ENCODE measurements at regions not wholly inside any gene's neighbourhood (a gene's known extent, or its start where the extent isn't known, plus 50 kb on each side); places are given as distances from the start of the nearest gene placed in this dataset.

GRCh38 chr14:22036541-22037239 is 363.1 kb upstream of the OR4E1 start:
- H3K27me3 ChIP-seq (ENCODE audit: control insufficient read depth, insufficient read depth, low read length): no peaks in the 10 kb centered on the region
- no peak overlapping the region for H3K4me3 ChIP-seq (ENCODE audit: low read depth in 2 of 2, low read length in 2 of 2)
- H3K9me3 ChIP-seq (ENCODE audit: control insufficient read depth, insufficient read depth, low read depth, low read length): no peaks in the 10 kb centered on the region
- H3K27ac ChIP-seq (ENCODE audit: low read length): no peak overlapping the region
- DNase-seq (ENCODE audit: low read depth, low spot score): no peak
- no peak for ATAC-seq
- CTCF ChIA-PET: no interaction called here
- in situ Hi-C loops (cut with HindIII; ENCODE audit: low pct_unique_long_range_greater_than_20kb, low sequenced_read_pairs) (no loop called here), intact Hi-C loops (cut with micrococcal nuclease; ENCODE audit: unreplicated experiment) (no loop called here)
- BruUV-seq (replicated peaks): no TSS peak
- TF ChIP-seq POLR2AphosphoS5 (IDR thresholded peaks at IDR 0.05; ENCODE audit: low read depth, low read length): no peak
- no peak for TF ChIP-seq TCF7L2 (IDR thresholded peaks at IDR 0.05; ENCODE audit: low read depth, low read length)
- TF ChIP-seq SIN3A (IDR thresholded peaks at IDR 0.05; ENCODE audit: borderline replicate concordance, insufficient read depth, low read depth, low read length): no peak
- no peak for TF ChIP-seq REST (IDR thresholded peaks at IDR 0.05; ENCODE audit: insufficient read depth in 1 of 2, low read depth in 2 of 2, low read length in 1 of 2)
- TF ChIP-seq CTCF (IDR thresholded peaks at IDR 0.05): no peak
- POLR2A ChIA-PET: no interaction called here
- H3K36me3 ChIP-seq (ENCODE audit: control insufficient read depth, insufficient read depth, low read length): no peaks in the 10 kb centered on the region
- H3K4me1 ChIP-seq (ENCODE audit: control insufficient read depth, insufficient read depth, low read length): no peaks in the 10 kb centered on the region

- DNase-seq (ENCODE audit: low read depth, low spot score) (no peak), ATAC-seq (no peak)
- in situ Hi-C loops (cut with HindIII; ENCODE audit: low pct_unique_long_range_greater_than_20kb, low sequenced_read_pairs) (no loop called here), intact Hi-C loops (cut with micrococcal nuclease; ENCODE audit: unreplicated experiment) (no loop called here)
- BruUV-seq (replicated peaks): no TSS peak
- POLR2A ChIA-PET: no interaction called here
- Histone ChIP-seq H3K9me3 (ENCODE audit: control insufficient read depth, insufficient read depth, low read depth, low read length) (no peaks in the 10 kb centered on the region), H3K4me3 (ENCODE audit: low read depth in 2 of 2, low read length in 2 of 2) (no peak overlapping the region), H3K27ac (ENCODE audit: low read length) (no peak overlapping the region), H3K27me3 (ENCODE audit: control insufficient read depth, insufficient read depth, low read length) (no peaks in the 10 kb centered on the region; the same call in 1 of the 2 replicates), H3K36me3 (ENCODE audit: control insufficient read depth, insufficient read depth, low read length) (no peaks in the 10 kb centered on the region), H3K4me1 (ENCODE audit: control insufficient read depth, insufficient read depth, low read length) (no peaks in the 10 kb centered on the region)
- TF ChIP-seq REST (IDR thresholded peaks at IDR 0.05; ENCODE audit: insufficient read depth in 1 of 2, low read depth in 2 of 2, low read length in 1 of 2) (no peak), CTCF (IDR thresholded peaks at IDR 0.05) (no peak), POLR2AphosphoS5 (IDR thresholded peaks at IDR 0.05; ENCODE audit: low read depth, low read length) (no peak), TCF7L2 (IDR thresholded peaks at IDR 0.05; ENCODE audit: low read depth, low read length) (no peak), SIN3A (IDR thresholded peaks at IDR 0.05; ENCODE audit: borderline replicate concordance, insufficient read depth, low read depth, low read length) (no peak)
- CTCF ChIA-PET: no interaction called here
Observed at GRCh38 chr14:22026527-22026926, 352.9 kb upstream of the OR4E1 start.
